ENCODE measurements at regions not wholly inside any gene's neighbourhood (a gene's known extent, or its start where the extent isn't known, plus 50 kb on each side); places are given as distances from the start of the nearest gene placed in this dataset.
"Not testable (repeated sequence)": the region's sequence is repeated elsewhere in the genome, so short reads cannot be mapped to it uniquely, and the experiment has no call there.

- TF ChIP-seq, protein P1, sequence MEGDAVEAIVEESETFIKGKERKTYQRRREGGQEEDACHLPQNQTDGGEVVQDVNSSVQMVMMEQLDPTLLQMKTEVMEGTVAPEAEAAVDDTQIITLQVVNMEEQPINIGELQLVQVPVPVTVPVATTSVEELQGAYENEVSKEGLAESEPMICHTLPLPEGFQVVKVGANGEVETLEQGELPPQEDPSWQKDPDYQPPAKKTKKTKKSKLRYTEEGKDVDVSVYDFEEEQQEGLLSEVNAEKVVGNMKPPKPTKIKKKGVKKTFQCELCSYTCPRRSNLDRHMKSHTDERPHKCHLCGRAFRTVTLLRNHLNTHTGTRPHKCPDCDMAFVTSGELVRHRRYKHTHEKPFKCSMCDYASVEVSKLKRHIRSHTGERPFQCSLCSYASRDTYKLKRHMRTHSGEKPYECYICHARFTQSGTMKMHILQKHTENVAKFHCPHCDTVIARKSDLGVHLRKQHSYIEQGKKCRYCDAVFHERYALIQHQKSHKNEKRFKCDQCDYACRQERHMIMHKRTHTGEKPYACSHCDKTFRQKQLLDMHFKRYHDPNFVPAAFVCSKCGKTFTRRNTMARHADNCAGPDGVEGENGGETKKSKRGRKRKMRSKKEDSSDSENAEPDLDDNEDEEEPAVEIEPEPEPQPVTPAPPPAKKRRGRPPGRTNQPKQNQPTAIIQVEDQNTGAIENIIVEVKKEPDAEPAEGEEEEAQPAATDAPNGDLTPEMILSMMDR (IDR thresholded peaks at IDR 0.05): peak; percentile 68
- not testable (repeated sequence) for H3K27ac ChIP-seq
Measured at GRCh38 chr3:42871-43744, 153.5 kb upstream of the CHL1 start.

GRCh38 chr3:44028-44676, 152.4 kb upstream of the CHL1 start:
- H3K27ac ChIP-seq: no peak overlapping the region
- TF ChIP-seq, protein P1 (IDR thresholded peaks at IDR 0.05): no peak
- TF ChIP-seq ZFX (IDR thresholded peaks at IDR 0.05; ENCODE audit: borderline replicate concordance): no peak

GRCh38 chr3:44941-45340, 151.6 kb upstream of the CHL1 start:
- not testable (repeated sequence) for H3K27ac ChIP-seq

- TF ChIP-seq, protein P1 (IDR thresholded peaks at IDR 0.05): no peak
- no peak for TF ChIP-seq ZFX (IDR thresholded peaks at IDR 0.05; ENCODE audit: borderline replicate concordance)
Measured at GRCh38 chr3:46576-46975, 150.0 kb upstream of the CHL1 start.

GRCh38 chr3:53441-53840, 143.1 kb upstream of the CHL1 start:
- H3K27ac ChIP-seq: not testable (repeated sequence)

More at GRCh38 chr3:46576-46975, 150.0 kb upstream of the CHL1 start:
- H3K27ac ChIP-seq: no peak overlapping the region

DNA sequence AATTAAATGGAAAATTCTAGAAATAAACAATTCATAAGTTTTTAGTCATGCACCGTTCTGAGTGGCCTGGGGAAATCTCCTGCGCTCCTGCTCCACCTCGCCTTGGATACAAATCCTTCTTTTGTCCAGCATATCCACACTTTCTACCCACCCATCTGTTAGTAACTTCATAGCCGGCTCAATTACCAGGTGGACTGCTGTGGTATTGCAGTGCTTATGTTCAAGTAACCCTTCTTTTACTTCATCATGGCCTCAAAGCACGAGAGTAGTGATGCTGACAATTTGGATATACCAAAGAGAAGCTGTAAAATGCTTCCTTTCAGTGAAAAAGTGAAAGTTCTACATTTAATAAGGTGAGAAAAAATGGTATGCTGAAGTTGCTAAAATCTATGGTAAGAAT, 142.3 kb upstream of the CHL1 start:
- TF ChIP-seq, protein P1 (IDR thresholded peaks at IDR 0.05): no peak
- no peak overlapping the region for H3K27ac ChIP-seq

DNA sequence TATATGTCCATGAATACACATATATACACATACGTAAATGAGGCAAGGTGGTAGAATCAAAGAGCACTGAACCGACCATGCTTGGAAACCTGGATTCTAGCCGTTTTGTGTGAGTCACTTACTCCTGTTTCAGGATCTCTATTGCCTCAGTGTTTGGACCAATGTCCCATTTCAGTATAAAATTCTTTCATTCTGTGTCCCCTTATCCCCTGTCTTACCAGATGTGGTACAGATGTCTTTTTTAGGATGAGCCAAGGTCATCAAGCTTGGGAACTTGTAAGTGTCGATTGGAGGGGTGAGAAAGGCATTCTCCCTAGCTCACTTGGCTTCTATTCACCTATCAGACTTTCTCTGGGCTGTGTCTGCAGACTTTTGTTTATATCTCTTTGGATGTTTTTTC, 139.9 kb upstream of the CHL1 start:
- no peak for TF ChIP-seq ZFX (IDR thresholded peaks at IDR 0.05; ENCODE audit: borderline replicate concordance)
- TF ChIP-seq, protein P1 (IDR thresholded peaks at IDR 0.05): no peak
- no peak overlapping the region for H3K27ac ChIP-seq

- H3K27ac ChIP-seq: no peak overlapping the region
- TF ChIP-seq, protein P1 (IDR thresholded peaks at IDR 0.05): no peak
- no peak for TF ChIP-seq ZFX (IDR thresholded peaks at IDR 0.05; ENCODE audit: borderline replicate concordance)
Measured at GRCh38 chr3:59854-60253, 136.7 kb upstream of the CHL1 start.
